NCI-H82 (cell line): ENCODE measurements at regions not wholly inside any gene's neighbourhood (a gene's known extent, or its start where the extent isn't known, plus 50 kb on each side); places are given as distances from the start of the nearest gene placed in this dataset.
A peak's percentile ranks its signal among the peaks of the same experiment; 100 is the strongest.

Source experiments
- DNase-seq: peaks from one replicate; lab custom pipeline; 2025; lab: John Stamatoyannopoulos, UW

DNA sequence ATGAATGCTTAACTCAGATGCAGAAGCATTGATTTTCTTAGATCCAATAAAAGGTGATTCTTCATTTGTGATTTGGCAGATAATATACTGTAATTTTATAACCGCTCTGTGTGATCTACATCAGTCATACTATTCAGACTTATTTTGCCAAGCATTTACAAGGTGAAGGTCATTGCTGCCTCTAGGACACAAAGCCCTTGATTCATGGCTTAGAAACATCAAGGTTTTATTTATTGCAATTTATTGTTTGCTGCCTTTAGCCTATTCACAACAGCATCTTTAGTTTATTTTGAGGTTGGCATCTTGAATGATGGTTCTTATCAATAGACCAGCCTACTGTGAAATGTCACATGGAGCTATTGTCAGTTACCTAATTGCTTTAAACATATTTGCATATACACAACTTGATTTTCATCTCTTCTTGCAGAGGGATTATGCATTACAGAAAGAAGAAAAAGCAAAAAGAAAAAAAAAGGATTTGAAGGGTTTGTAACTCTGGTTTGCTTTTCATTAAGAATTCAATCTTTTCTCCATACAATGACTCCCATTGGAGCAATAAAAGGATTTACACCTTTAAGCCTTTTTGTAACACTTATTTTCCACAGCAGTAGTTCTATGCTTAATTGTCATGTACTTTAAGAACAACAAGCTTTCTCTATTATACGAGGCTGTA, 1371.6 kb upstream of the CELF2 start:
- no peak for DNase-seq

DNA sequence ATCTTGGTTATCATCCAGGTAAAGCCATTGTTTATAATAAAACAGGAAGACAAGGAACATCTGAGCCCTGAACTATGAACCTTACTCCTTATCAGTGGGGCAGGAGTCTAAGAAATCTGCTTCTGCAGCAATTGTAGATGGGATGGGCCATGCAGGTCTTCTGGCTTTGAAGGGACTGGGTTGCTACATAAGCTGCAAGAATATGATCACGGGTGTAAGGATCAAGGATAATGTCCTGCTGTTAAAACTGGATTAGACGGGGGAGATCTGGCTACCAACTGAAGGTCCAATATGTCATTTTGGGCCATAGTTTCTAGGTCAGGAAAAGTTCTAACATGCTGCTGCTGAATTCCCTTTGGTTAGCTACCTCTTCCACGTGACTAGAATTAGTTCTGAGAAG, 1363.4 kb upstream of the CELF2 start:
- peak; percentile 5 for DNase-seq

DNA sequence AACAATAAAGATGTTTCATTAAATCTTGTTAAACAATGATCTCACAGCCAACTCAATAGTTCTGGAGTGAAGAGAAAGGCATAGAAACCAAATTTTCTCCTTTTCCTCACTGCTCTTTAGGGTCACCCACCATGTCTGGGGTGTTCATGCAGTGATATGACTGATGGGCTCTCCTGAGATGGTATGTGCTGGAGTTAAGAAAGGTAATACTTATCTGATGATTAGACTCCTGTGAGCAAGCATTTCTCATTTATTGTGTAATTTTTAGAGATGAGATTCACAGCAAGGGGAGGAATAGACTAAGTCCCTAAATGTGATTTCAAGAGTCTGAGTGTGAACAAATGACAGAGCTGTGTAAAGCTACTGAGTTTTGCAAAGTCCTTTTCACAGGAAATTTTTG, 1361.3 kb upstream of the CELF2 start:
- DNase-seq = no peak

DNA sequence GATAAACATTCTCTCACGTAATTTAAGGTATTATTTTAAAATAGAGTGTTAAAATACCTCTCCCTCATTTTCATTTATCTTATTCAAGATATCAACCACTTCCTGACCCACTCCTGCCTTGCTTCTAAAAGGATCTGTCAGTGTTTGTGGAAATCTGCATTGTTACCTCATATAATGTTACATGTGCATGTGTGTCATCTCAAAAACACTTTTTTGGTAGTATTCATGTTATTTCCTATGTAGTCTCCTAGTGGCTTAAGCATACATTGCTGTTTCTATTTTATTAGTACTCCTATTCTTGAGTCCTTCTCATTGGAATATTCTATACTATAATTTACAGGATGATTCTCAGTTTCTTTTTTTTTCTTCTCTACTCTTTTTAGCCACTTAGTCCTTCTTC, 1360.7 kb upstream of the CELF2 start:
- no peak for DNase-seq

DNA sequence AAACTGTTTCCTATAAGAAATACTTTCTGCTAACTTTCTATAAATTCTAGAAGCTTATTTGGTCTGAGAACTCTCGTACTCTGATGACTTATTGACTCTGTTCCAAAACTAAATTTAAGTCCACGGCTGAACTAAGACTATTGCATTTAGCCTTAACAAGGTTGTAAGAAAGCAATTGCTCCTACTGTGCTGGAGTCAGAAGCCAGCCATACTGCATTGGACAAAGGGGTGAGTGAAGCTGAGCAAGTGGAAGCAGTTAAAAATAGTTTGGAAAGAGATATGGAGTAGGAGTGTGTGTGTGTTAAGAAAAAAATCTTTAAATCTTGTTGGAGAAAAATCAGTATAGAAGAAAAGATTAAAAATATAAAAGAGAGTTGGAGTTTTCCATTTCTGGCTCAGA, 1360.1 kb upstream of the CELF2 start:
- DNase-seq = no peak

DNA sequence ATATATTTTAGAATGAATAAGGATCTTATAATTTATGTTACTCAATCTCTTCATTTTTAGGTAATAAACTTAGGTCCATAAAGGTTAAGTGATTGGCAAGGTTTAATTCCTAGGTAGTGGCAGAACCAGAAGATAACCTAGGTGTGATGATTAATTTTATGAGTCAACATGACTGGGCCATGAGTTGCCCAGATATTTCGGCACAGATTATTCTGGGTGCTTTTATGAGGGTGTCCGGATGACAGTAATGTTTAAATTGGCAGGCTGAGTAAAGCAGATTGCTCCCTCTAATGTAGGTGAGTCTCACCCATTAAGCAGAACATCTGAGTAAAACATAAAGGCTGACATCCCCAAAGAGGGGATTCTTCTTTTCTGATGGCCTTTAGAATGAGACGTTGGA, 1349.3 kb upstream of the CELF2 start:
- DNase-seq = no peak

DNA sequence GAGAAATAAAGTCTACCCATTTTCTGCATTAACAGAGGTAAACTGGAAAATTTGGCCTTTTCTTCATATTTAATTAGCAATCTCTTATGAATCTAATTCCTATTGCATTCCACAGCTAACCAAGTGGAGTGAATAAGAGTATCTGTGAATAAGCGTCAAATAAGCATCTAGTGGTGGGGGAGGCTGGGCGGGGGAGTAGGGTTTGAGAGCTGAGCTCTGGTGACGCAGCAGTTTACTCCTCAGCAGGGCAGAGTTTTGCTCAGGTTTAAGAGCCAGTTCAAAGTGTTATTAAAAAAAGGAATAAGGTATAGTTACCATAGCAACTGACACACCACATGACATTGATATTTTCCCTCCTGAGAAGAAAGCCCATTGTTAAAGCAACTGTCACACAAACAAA, 1346.8 kb upstream of the CELF2 start:
- DNase-seq = no peak

DNA sequence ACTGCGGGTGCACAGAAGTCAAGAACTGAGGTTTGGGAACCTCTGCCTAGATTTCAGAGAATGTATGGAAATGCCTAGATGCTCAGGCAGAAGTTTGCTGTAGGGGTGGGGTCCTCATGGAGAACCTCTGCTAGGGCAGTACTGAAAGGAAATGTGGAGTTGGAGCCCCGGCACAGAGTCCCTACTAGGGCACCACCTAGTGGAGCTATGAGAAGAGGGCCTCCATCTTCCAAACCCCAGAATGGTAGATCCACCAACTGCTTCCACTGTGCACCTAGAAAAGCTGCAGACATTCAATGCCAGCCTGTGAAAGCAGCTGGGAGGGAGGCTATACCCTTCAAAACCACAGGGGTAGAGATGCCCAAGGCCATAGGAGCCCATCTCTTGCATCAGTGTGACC, 1336.0 kb upstream of the CELF2 start:
- no peak for DNase-seq

DNA sequence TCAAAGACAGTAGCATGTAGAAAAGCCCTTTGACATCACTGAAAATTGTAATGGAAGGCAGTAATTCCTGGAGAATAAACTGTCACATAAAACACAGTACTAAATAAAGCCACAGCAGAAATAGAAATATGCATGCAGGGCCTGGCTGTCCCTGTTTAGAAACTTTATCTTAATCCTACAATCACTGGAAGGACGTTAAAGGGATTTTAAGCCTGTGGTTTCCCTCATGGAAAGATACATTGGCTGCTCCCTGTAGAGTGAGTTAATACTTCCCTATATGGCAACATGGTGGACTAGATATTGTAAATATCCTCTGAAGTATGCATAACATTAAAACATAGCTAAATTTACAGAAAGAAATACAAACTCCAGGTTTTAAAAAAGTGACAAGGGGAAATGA, 1334.9 kb upstream of the CELF2 start:
- no peak for DNase-seq

DNA sequence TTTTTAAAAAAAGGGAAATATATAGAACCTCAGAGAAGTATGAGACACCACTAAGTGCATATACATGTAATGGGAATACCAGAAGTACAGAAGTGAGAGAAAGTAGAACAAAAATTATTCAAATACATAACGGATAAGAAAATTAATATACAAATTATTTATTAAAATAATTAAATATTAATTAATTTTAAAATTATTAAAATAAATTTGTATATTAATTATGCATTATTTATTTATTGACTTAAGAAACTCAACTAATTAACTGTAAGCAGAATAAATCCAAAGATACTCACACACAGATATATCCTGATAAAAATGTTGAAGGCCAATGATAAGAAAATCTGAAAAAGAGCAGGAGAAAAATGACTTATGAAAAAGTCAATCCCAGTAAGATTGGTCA, 1333.5 kb upstream of the CELF2 start:
- DNase-seq = no peak

DNA sequence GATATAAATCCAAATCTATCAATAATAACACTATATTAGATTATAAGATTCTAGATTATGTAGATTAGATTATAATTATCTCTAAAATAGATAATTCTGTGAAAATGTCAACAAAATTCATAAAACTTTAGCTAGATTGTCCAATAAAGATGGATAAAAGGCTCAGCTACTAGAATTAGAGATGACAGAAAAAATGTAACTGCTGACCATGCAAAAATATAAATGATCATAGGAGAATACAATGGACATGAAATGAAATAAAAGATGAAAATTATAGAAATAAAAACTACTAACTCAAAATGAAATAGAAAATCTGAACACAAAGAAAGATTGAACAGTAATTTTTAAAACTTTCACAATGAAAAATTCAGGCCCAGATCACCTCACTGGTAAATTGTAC, 1332.1 kb upstream of the CELF2 start:
- DNase-seq = no peak

DNA sequence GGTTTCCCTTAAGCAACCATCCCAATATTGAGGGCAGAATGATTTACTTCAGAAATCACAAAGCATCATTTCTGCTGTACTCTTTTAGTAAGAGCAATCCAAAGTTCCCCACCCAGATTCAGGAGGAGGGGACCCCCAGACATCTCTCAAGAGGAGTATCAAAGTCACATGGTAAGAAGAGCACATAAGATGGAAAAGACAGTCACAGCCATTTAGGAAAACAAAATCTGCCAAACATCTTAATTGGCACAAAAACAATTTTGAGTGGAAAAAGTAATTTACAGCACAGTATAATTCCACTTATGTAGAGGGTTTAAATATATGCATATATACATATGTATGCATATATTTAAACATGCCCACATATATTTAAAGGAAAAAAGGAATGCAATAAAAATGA, 1329.0 kb upstream of the CELF2 start:
- no peak for DNase-seq

DNA sequence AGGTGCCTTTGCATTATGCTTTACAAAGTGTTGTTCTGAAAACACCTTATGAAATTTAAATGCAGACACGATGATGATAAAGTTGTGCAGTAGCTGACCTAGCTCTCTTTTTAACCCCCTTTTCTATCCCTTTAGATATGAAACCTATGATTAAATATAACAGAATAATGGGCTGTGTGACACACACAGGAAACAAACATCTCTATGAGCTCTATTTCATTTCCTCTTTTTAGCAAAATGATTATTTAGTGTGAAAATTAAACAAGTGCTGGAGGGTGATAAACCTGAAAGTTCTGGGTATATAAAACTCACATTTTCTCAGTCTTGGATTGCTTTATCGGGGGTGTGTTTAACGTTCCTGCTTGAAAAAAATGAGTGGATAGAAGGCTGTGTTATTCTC, 1310.5 kb upstream of the CELF2 start:
- no peak for DNase-seq

DNA sequence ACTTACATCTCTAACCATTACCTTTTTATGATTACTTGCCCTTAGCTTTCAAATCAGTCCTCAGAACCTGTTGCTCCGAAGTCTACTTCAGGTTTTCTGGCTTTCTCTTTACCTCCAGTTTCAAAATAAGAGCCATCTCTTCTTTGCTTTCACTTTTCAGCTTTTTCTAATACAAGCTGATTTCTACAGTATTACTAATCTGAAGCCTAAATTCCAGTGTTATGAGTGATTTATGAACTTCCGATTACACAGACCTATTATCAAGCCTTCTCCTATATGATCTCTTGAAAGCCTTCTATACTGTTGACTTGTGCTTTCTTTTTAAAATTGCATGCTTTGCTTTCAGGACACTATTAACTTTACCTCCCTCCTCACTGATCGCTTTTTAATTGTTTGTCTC, 1307.8 kb upstream of the CELF2 start:
- no peak for DNase-seq

DNA sequence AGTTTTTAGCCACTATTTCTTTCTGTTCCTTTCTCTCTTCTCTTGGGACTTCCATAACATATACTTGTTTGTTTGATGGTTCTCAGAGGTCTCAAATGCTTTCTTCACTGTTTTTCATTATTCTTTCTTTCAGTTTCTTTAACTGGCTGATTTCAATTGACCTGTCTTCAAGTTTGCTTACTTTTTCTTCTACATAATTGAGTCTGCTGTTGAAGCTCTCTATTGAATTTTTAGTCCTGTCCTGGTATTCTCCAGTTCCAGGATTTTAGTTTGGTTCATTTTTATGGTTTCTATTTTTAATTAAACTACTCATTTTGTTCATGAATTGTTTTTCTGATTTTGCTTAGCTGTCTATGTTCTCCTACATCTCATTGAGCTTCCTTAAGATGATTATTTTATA, 1305.3 kb upstream of the CELF2 start:
- no peak for DNase-seq

DNA sequence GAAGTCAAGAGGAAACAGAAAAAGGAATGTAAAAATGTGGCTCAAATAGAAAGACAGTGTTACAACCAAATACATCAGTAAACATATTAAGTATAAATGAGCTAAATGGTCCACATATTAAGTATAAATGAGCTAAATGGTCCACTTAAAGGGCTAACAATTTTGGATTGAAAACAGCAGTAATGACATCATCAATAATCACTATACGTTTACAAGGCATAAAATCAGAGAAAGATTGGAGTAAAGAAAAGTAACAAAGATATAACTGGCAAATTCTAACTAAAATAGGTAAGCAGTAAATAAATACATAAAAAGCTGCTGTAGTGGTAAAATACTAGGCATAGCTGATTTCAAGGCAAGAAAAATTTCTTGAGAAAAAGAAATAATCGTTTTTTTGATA, 1298.4 kb upstream of the CELF2 start:
- DNase-seq = no peak

DNA sequence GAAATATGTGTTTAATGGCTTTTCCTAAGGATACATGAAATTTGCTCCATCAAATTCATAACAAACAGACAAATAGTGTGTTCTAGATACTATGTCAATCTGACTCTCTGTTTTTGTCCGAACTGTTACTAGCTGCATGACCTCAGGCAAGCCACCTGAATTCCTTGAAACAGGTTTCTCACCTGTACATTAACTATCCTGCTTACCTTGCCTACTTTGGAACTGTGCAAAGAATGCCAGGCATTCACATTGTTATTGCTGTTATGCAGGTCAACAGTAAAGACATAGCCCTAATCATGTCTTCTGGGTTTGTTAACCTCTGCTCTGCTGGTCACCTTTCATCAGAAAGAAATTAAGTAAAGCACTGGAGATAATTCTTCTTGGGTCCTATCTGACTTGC, 1283.9 kb upstream of the CELF2 start:
- no peak for DNase-seq

DNA sequence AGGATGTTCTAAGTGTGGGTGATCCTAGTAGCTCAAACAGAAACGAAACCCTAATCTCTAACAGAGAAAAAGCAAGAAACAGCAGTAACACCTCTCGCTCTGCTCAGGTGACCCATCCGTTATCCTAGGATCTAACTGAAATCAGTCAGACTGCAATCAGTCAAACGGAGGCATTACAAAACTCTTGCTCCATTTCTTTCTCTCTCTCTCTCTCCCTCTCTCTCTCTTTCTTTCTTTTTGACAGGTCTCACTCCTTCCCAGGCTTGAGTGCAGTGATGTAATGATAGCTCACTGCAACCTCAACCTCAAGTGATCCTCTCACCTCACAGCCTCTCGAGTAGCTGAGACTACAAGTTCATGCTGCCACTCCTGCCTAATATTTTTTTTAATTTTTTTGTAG, 1283.5 kb upstream of the CELF2 start:
- DNase-seq = no peak

DNA sequence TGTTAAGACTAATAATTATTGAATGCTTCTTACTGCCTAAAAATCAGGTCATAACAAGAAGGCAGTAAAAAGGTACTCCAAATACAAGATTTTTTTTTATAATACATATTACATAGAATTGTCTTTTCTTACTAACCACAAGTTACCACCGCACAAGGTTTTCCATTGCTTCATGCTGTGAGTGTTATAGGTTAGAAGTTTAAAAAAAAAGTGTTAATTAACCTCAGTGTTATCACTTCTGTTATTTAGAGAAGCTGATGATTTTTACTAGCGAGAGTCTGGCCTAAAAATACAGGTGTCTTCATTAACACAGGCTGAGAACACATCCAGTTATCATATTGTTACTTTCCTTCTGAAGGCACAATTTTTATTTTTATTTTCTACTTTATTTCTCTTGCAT, 1281.9 kb upstream of the CELF2 start:
- DNase-seq = no peak

DNA sequence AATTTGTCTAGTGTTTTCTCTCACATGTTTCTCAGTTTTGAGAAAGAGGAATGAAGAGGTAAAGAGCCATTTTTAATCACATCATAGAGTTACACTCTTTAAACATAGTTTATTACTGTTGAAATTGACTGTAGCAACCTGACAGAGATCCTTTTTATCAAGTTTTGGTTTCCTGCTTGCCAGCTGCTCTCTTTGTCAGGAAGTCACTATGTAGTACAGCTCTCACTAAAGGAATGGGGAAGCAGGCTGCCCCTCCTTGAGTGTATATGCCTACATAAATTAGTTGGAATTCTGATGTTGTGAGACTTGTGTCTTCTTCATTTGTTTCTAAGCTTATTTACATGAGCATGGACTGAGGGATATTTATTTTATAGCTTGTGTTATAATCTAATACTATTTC, 1274.0 kb upstream of the CELF2 start:
- DNase-seq = no peak

DNA sequence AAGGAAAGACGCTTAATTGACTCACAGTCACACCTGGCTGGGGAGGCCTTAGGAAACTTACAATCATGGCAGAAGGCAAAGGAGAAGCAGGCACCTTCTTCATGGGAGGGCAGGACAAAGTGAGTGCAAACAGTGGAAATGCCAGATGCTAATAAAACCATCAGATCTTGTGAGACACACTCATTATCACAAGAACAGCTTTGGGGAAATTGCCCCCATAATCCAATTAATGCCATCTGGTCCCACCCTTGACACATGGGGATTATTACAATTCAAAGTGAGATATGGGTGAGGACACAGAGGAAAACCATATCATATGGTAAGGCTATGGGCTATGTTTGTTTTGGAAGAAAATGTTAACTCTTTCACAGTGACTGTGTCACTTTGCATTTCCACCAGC, 1272.5 kb upstream of the CELF2 start:
- DNase-seq = peak; percentile 89

DNA sequence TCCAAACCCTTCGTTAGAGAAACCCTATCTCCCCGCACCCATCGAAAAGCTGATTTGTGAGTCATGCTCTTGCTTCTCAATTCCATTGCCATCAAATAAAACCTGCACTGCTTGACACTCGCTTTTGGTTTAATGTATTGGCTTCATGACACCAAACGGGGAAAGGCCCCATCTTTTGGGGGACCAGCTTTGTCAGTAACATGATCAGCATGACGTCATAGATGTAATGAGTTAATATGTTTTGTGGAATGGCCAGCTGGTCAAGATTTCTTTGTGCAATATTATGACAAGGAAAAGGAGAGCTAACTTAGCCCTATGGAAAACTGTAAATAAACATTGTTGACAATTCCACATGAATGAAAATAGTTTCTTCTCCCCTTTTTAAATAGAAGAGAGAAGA, 1260.5 kb upstream of the CELF2 start:
- no peak for DNase-seq

DNA sequence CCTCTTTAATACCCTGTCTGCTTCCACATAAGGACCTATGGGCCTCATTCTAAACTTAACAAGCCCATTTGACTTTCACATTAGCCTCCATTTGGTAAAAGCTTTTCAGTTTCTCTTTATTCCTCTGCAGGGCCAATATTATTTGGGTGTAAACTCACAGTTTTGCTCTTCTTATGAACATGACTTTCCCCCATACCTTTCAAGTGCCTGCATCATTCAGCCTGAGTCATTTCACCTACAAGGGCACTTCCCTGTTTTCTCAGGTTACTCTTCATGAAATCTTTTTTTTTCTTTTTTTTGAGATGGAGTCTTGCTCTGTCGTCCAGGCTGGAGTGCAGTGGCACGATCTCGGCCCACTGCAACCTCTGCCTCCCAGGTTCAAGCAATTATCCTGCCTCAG, 1258.1 kb upstream of the CELF2 start:
- DNase-seq = no peak

DNA sequence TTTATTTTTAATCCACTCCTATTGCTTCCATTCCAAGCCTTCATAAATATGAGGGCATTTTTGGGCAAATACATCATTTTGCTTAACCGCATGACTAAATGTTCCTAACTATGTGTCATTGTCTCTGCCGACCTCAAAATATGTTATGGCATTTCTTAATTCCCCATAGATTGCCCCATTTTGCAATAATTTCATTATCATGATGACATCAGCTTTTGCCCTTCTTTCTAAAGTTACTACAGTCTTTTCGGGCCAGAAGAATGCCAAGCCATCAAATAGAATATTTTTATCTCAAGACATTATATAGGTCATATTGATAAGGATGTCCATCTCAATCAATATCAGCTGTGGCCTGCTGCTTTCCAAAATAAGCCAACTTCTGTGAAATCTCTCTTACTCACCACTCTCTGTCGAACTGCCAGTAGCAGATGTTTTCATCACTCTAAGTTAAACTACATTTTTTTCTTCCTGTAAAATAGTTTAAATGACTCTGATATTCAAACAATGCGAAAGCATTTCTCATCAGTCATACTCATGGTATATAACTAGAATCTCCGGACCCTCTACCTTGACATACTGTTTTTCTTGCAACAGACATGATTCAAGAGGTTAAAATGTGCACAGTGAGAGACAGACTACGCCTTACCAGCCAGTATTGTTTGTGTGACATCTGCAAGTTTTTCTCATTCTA, 1254.6 kb upstream of the CELF2 start:
- no peak for DNase-seq
